ENCODE measurements at regions not wholly inside any gene's neighbourhood (a gene's known extent, or its start where the extent isn't known, plus 50 kb on each side); places are given as distances from the start of the nearest gene placed in this dataset.

DNA sequence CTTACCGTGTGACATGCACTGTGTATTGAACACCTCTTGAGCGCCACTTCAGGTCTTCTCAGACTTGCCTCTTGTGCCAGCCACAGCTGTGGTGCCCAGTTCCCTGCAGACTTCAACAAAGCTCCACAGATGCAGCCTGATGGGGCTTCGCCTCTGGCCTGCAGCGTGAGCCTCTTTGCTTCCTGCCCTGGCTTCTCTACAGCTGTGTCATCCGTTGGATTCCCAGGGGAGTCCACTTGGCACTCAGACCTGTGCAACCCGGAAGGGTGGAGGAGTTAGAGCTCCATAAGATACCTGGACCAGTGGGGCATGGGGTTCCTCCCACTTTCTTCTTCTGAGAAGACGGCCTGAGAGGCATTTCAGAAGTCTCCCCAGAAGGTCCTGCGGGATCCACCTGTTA lies 57.7 kb upstream of the BNIP2 start:
- Mint-ChIP-seq H3K27ac (no peak overlapping the region), H3K4me1 (ENCODE audit: low read depth) (peaks cover under 1% of the 10 kb centered on the region), H3K4me3 (no peak overlapping the region), H3K9me3 (peaks cover 11% of the 10 kb centered on the region), H3K27me3 (ENCODE audit: low read depth) (peaks cover 21% of the 10 kb centered on the region), H3K36me3 (ENCODE audit: low read depth) (no peaks in the 10 kb centered on the region)

DNA sequence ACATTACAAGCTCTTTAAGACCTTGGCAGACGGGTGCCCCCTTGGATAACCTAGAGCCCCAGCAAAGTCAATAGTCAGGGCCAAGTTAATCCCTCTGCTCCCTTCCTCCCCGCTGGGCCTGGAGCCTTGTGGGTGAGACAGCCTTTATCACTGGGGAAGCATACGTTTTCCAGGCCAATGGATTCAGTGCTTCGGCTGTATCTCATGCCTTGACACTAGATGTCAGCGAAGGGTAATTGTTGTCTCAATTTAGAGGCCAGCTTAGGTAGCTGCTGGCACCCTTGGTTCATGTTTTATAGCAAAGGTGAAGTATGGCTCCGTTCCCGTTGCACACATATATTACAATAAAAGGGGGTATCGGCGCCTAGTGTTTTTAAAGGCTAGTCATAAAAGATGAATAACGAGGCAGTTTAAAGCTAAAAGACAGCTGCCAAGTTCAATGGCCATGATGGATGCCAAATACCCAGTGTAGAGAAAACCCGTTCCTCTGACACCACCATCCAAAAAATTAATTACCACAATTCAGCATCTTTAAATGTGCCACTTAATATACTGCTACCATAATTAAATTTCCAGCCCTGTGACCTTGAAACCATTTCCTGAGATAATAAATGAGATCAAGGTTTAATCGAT lies 52.3 kb upstream of the BNIP2 start:
- peaks cover 14% of the 10 kb centered on the region for H3K27me3 Mint-ChIP-seq (ENCODE audit: low read depth)
- no peak overlapping the region for H3K27ac Mint-ChIP-seq
- no peaks in the 10 kb centered on the region for H3K4me1 Mint-ChIP-seq (ENCODE audit: low read depth)
- H3K4me3 Mint-ChIP-seq = no peak overlapping the region
- peaks cover 11% of the 10 kb centered on the region for H3K9me3 Mint-ChIP-seq
- no peaks in the 10 kb centered on the region for H3K36me3 Mint-ChIP-seq (ENCODE audit: low read depth)

DNA sequence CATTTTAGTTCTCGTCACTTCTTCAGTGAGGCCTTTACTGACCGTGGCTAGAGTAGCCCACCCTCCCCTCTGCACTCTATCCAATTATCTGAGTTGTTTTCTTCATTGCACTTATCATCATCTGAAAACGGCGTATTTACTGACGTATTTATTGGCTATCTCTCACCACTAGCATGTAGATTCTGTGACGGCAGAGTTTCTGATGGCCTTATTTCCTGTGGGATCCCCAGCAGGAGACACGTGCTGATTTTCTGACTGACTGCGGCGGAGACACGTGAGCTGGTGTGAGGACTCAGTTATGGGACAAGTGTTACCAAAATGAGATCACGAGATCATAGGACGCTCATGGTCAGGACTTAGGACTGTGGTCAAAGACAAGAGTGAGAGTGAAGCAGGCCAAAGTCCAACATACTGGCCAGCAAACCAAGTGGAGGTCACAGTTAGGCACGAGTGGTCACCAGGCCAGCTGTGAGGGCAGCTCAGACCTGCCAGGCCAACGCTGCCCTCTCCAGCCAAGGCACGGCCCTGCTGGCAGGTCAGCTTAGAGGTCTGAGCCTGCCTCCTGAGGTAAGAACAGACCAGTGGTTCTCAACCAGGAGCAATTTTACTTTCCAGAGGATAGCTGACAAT lies 50.6 kb upstream of the BNIP2 start:
- Mint-ChIP-seq H3K4me3 (no peak overlapping the region), H3K36me3 (ENCODE audit: low read depth) (no peaks in the 10 kb centered on the region), H3K9me3 (peaks cover 11% of the 10 kb centered on the region), H3K27ac (no peak overlapping the region), H3K27me3 (ENCODE audit: low read depth) (peaks cover 14% of the 10 kb centered on the region), H3K4me1 (ENCODE audit: low read depth) (no peaks in the 10 kb centered on the region)
